Spleen (tissue), 11 donors: ENCODE measurements at regions not wholly inside any gene's neighbourhood (a gene's known extent, or its start where the extent isn't known, plus 50 kb on each side); places are given as distances from the start of the nearest gene placed in this dataset.

Experiments
- DNase-seq: peaks from one replicate; pipeline ENCODE4 v3.0.0-alpha.2; 2020
- H3K27ac ChIP-seq, 8 donors: fragments of 200-600 bp; sonication (generic) in 7 of 8; 1 replicate in 4 of 8; 2 replicates in 4 of 8; pipeline versions ENCODE4 v1.5.0 to v1.8.0; 2016 to 2021; ENCODE audit warnings: inconsistent platforms in 4 of 8, mild to moderate bottlenecking in 4 of 8, moderate library complexity in 1 of 8
- H3K27me3 ChIP-seq, 7 donors: fragments of 200-600 bp; sonication (generic) in 6 of 7; replicated peaks in 1 of 7; 1 replicate in 4 of 7; 2 replicates in 3 of 7; pipeline versions ENCODE4 v1.5.0 to v1.8.0; 2016 to 2021; ENCODE audit warnings: inconsistent platforms in 3 of 7, mild to moderate bottlenecking in 1 of 7
- H3K36me3 ChIP-seq, 6 donors: fragments of 200-600 bp; sonication (generic) in 5 of 6; 1 replicate in 4 of 6; 2 replicates in 2 of 6; pipeline versions ENCODE4 v1.5.0 to v1.8.0; 2016 to 2021; ENCODE audit warnings: inconsistent platforms in 2 of 6
- H3K4me1 ChIP-seq, 6 donors: fragments of 200-600 bp; sonication (generic) in 5 of 6; 1 replicate in 3 of 6; 2 replicates in 3 of 6; pipeline versions ENCODE4 v1.5.0 to v1.8.0; 2016 to 2021; ENCODE audit warnings: inconsistent platforms in 3 of 6
- H3K4me3 ChIP-seq, 8 donors: fragments of 200-600 bp; sonication (generic) in 7 of 8; 1 replicate in 4 of 8; 2 replicates in 4 of 8; pipeline versions ENCODE4 v1.5.0 to v1.8.0; 2016 to 2021; ENCODE audit warnings: inconsistent platforms in 4 of 8, mild to moderate bottlenecking in 4 of 8, moderate library complexity in 2 of 8
- H3K9me3 ChIP-seq, 8 donors: fragments of 200-600 bp; sonication (generic) in 7 of 8; 1 replicate in 4 of 8; 2 replicates in 4 of 8; pipeline versions ENCODE4 v1.5.0 to v1.8.0; 2016 to 2021; ENCODE audit warnings: inconsistent platforms in 4 of 8
- CTCF ChIP-seq, 11 experiments: fragments of 200-600 bp in 7 of 11; fragments of 450-650 bp in 4 of 11; sonication (generic) in 4 of 11; IDR thresholded peaks in 8 of 11; conservative IDR thresholded peaks in 3 of 11; 1 replicate in 7 of 11; 2 replicates in 4 of 11; pipeline versions ENCODE4 v1.4.0 to v1.8.0; 2016 to 2021; ENCODE audit warnings: antibody characterized with exemption in 11 of 11, inconsistent platforms in 4 of 11, mild to moderate bottlenecking in 1 of 11
- POLR2A ChIP-seq, 3 donors: fragments of 450-650 bp; IDR thresholded peaks; one replicate each; pipeline ENCODE4 v1.5.1; 2017; ENCODE audit warnings: antibody characterized with exemption in 3 of 3, mild to moderate bottlenecking in 1 of 3
- POLR2AphosphoS5 ChIP-seq, 3 donors: sonication (generic); formaldehyde crosslinking; IDR thresholded peaks; one replicate each; pipeline ENCODE4 v1.5.1; 2017; ENCODE audit warnings: antibody characterized with exemption in 3 of 3
- WGBS, 5 donors: extraction: QIAGEN DNeasy Blood & Tissue Kit in 3 of 5; methylation state at CpG; one replicate each; pipeline versions ENCODE4 v1.1.5 to v1.1.7; 2013 to 2018; 5-methylcytosine and 5-hydroxymethylcytosine counted together
- intact Hi-C: fragments of 100-400 bp; cut with DNase I; formaldehyde crosslinking; loops from one replicate; pipeline ENCODE4 v1.15.0; 2023; ENCODE audit warnings: low total_unique reads
- donor health status: healthy with polysubstance abuse.
- donor health status: DM: no; HTN: no; CAD: no; lungs with moderate emphysema.
- donor health status: DM: no; HTN: no; CAD: no.
- donor health status: Bipolar disorder and iron deficiency.
- donor health status: healthy.
- donor health status: DM: no; HTN: no; CAD: no.
- donor health status: DM: yes; HTN: yes; CAD: no.

- H3K9me3 ChIP-seq, result peaks cover 0 to under 1% (median 0%) of the 10 kb centered on the region in 8 donors
- whole genome bisulfite sequencing, 5 donors, result 63 to 80% (median 77%) methylated on average over 3 of the region's 3 CpGs
- no peak overlapping the region for H3K4me3 ChIP-seq
- no peak for DNase-seq
- intact Hi-C loops, result no loop called here
- no peaks in the 10 kb centered on the region for H3K27me3 ChIP-seq
- TF ChIP-seq POLR2A (IDR thresholded peaks at IDR 0.05), result no peak
- no peaks in the 10 kb centered on the region for H3K36me3 ChIP-seq
- no peak overlapping the region for H3K27ac ChIP-seq
- H3K4me1 ChIP-seq, result no peaks in the 10 kb centered on the region
Observed at GRCh38 chr2:198545411-198545810, 741.0 kb downstream of the PLCL1 start.

GRCh38 chr2:198544461-198544860 is 740.1 kb downstream of the PLCL1 start:
- H3K36me3 ChIP-seq, result no peaks in the 10 kb centered on the region
- no peak overlapping the region for H3K27ac ChIP-seq
- no peak for TF ChIP-seq CTCF (IDR thresholded peaks at IDR 0.05 in 8 of 11, conservative IDR thresholded peaks at IDR 0.05 in 3 of 11)
- TF ChIP-seq POLR2AphosphoS5 (IDR thresholded peaks at IDR 0.05), result no peak
- H3K9me3 ChIP-seq, result peaks cover 0 to 4% (median 0%) of the 10 kb centered on the region in 8 donors
- WGBS, 5 donors, result 59 to 68% (median 67%) methylated on average over 1 of the region's 1 CpG
- no peaks in the 10 kb centered on the region for H3K4me1 ChIP-seq
- no peaks in the 10 kb centered on the region for H3K27me3 ChIP-seq
- H3K4me3 ChIP-seq, result no peak overlapping the region
- intact Hi-C loops, result no loop called here
- no peak for DNase-seq

GRCh38 chr2:198534756-198535155 is 730.4 kb downstream of the PLCL1 start:
- H3K36me3 ChIP-seq, result no peaks in the 10 kb centered on the region
- no peaks in the 10 kb centered on the region for H3K9me3 ChIP-seq
- no peak for DNase-seq
- H3K27me3 ChIP-seq, result no peaks in the 10 kb centered on the region
- TF ChIP-seq POLR2A (IDR thresholded peaks at IDR 0.05) (no peak), POLR2AphosphoS5 (IDR thresholded peaks at IDR 0.05) (no peak), CTCF (IDR thresholded peaks at IDR 0.05 in 8 of 11, conservative IDR thresholded peaks at IDR 0.05 in 3 of 11) (no peak)
- H3K4me3 ChIP-seq, result no peak overlapping the region
- intact Hi-C loops, result no loop called here
- 89 to 97% (median 94%) methylated on average over 3 of the region's 3 CpGs for WGBS, 5 donors
- H3K27ac ChIP-seq, result no peak overlapping the region
- no peaks in the 10 kb centered on the region for H3K4me1 ChIP-seq

GRCh38 chr2:198525211-198525969 is 721.0 kb downstream of the PLCL1 start:
- TF ChIP-seq CTCF (IDR thresholded peaks at IDR 0.05 in 8 of 11, conservative IDR thresholded peaks at IDR 0.05 in 3 of 11) (no peak), POLR2AphosphoS5 (IDR thresholded peaks at IDR 0.05) (no peak), POLR2A (IDR thresholded peaks at IDR 0.05) (no peak)
- no peaks in the 10 kb centered on the region for H3K36me3 ChIP-seq
- no peak overlapping the region for H3K4me3 ChIP-seq
- intact Hi-C loops, result no loop called here
- H3K27me3 ChIP-seq, result no peaks in the 10 kb centered on the region
- no peaks in the 10 kb centered on the region for H3K9me3 ChIP-seq
- WGBS, 5 donors, result 79 to 88% (median 87%) methylated on average over 5 of the region's 5 CpGs
- no peak overlapping the region for H3K27ac ChIP-seq
- no peaks in the 10 kb centered on the region for H3K4me1 ChIP-seq
- no peak for DNase-seq
